ENCODE measurements at regions not wholly inside any gene's neighbourhood (a gene's known extent, or its start where the extent isn't known, plus 50 kb on each side); places are given as distances from the start of the nearest gene placed in this dataset.

DNA sequence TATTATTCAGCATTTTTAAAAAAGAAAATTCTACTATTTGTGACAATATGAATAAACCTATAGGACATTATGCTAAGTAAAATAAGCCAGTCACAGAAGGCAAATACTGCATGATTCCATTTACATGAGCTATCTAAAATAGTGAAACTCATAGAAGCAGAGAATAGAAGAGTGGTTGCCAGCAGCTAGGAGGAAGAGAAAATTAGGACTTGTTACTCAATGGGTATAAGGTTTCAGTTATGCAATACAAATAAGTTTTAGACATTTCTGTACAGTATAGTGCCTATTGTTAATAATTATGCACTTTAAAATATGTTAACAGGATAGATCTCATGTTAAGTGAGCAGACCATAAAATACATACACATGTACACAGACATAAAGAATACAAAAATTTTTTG, 73.8 kb upstream of the SPINK5 start:
- TF ChIP-seq, protein P1, sequence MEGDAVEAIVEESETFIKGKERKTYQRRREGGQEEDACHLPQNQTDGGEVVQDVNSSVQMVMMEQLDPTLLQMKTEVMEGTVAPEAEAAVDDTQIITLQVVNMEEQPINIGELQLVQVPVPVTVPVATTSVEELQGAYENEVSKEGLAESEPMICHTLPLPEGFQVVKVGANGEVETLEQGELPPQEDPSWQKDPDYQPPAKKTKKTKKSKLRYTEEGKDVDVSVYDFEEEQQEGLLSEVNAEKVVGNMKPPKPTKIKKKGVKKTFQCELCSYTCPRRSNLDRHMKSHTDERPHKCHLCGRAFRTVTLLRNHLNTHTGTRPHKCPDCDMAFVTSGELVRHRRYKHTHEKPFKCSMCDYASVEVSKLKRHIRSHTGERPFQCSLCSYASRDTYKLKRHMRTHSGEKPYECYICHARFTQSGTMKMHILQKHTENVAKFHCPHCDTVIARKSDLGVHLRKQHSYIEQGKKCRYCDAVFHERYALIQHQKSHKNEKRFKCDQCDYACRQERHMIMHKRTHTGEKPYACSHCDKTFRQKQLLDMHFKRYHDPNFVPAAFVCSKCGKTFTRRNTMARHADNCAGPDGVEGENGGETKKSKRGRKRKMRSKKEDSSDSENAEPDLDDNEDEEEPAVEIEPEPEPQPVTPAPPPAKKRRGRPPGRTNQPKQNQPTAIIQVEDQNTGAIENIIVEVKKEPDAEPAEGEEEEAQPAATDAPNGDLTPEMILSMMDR (IDR thresholded peaks at IDR 0.05; ENCODE audit: extremely low read depth in 1 of 2, insufficient read depth in 1 of 2, low read depth in 1 of 2, low read length in 2 of 2), result no peak
- TF ChIP-seq POLR2A (IDR thresholded peaks at IDR 0.05; ENCODE audit: low read depth, low read length) (no peak), POLR2AphosphoS5 (IDR thresholded peaks at IDR 0.05; ENCODE audit: insufficient read depth, low read depth, low read length) (no peak), EZH2 (IDR thresholded peaks at IDR 0.05; ENCODE audit: borderline replicate concordance, low read depth, low read length, severe bottlenecking) (no peak), JUN (IDR thresholded peaks at IDR 0.05; ENCODE audit: borderline replicate concordance, insufficient read depth, insufficient read length, low read depth) (no peak), GATA2 (IDR thresholded peaks at IDR 0.05; ENCODE audit: insufficient read depth, insufficient read length, low read depth, low read length) (no peak)
- TF ChIP-seq, protein P2, sequence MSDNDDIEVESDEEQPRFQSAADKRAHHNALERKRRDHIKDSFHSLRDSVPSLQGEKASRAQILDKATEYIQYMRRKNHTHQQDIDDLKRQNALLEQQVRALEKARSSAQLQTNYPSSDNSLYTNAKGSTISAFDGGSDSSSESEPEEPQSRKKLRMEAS (IDR thresholded peaks at IDR 0.05; ENCODE audit: insufficient read depth, insufficient read length), result no peak

All from endothelial cell of umbilical vein (primary cell).